Loucy (cell line): ENCODE measurements at regions not wholly inside any gene's neighbourhood (a gene's known extent, or its start where the extent isn't known, plus 50 kb on each side); places are given as distances from the start of the nearest gene placed in this dataset.

Source experiments
- EZH2phosphoT487 ChIP-seq: fragments of 200-600 bp; IDR thresholded peaks from 2 replicates; pipeline ENCODE4 v1.6.1; 2018; ENCODE audit warnings: antibody characterized with exemption, mild to moderate bottlenecking, moderate library complexity, borderline replicate concordance
- TF ChIP-seq, protein P1 (sequence below): fragments of 200-600 bp; sonication (generic); conservative IDR thresholded peaks from 2 replicates; pipeline ENCODE4 v1.5.1; 2014; ENCODE audit warnings: mild to moderate bottlenecking, antibody characterized with exemption, low read length

DNA sequence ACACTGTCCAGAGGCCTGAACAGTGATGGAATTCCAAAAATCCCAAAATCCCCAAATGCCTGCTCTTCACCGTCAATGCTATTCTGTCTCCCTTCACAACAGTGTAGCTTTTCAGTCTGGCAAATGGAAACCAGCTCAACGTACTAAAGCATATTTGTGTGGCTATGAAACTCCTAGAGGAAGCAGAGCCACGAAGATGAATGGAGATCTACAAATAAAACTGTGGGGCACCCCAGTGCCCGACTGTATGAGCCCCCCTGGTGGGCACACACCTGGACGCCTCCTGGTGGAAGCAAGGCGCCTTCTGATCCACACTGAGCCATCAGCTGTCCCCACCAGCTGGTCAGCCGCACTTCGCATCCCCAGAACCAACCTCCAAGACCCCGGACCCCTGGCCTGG, 129.1 kb upstream of the SOD1 start:
- TF ChIP-seq, protein P1, sequence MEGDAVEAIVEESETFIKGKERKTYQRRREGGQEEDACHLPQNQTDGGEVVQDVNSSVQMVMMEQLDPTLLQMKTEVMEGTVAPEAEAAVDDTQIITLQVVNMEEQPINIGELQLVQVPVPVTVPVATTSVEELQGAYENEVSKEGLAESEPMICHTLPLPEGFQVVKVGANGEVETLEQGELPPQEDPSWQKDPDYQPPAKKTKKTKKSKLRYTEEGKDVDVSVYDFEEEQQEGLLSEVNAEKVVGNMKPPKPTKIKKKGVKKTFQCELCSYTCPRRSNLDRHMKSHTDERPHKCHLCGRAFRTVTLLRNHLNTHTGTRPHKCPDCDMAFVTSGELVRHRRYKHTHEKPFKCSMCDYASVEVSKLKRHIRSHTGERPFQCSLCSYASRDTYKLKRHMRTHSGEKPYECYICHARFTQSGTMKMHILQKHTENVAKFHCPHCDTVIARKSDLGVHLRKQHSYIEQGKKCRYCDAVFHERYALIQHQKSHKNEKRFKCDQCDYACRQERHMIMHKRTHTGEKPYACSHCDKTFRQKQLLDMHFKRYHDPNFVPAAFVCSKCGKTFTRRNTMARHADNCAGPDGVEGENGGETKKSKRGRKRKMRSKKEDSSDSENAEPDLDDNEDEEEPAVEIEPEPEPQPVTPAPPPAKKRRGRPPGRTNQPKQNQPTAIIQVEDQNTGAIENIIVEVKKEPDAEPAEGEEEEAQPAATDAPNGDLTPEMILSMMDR: no peak; the same call in none of the 2 replicates
- TF ChIP-seq EZH2phosphoT487: no peak
